ENCODE measurements at regions not wholly inside any gene's neighbourhood (a gene's known extent, or its start where the extent isn't known, plus 50 kb on each side); places are given as distances from the start of the nearest gene placed in this dataset.

- TF ChIP-seq CTCF (IDR thresholded peaks at IDR 0.05), result no peak
- TF ChIP-seq POLR2A (IDR thresholded peaks at IDR 0.05), result no peak
Observed at GRCh38 chr10:89992575-89992974, 291.2 kb downstream of the KIF20B start.
